GM12878 (cell line): ENCODE measurements at regions not wholly inside any gene's neighbourhood (a gene's known extent, or its start where the extent isn't known, plus 50 kb on each side); places are given as distances from the start of the nearest gene placed in this dataset.

Source experiments
- CBFB ChIP-seq: IDR thresholded peaks from 2 replicates; pipeline ENCODE4 v1.6.1; 2016; ENCODE audit warnings: antibody characterized with exemption, low read depth
- CREB1 ChIP-seq: IDR thresholded peaks from 2 replicates; pipeline ENCODE4 v1.6.1; 2012; ENCODE audit warnings: low read depth, mild to moderate bottlenecking, inconsistent platforms
- CTCF ChIP-seq, 3 experiments: IDR thresholded peaks in 2 of 3; conservative IDR thresholded peaks in 1 of 3; 2 replicates each; pipeline ENCODE4 v1.5.1; 2011; ENCODE audit warnings: low read depth in 3 of 3, low read length in 3 of 3, mild to moderate bottlenecking in 3 of 3, control low read depth in 2 of 3, moderate library complexity in 2 of 3, inconsistent platforms in 1 of 3, mixed read lengths in 1 of 3; ENCODE audit not compliant: control insufficient read depth in 2 of 3, insufficient read depth in 1 of 3; ENCODE audit errors: extremely low read depth in 1 of 3
- RAD21 ChIP-seq: IDR thresholded peaks from 2 replicates; pipeline ENCODE4 v1.6.1; 2011; ENCODE audit warnings: mild to moderate bottlenecking, low read depth, low read length, moderate library complexity; ENCODE audit not compliant: insufficient read depth
- RELA ChIP-seq: fragments of 450-650 bp; IDR thresholded peaks from 2 replicates; pipeline ENCODE4 v1.8.0; 2014; ENCODE audit warnings: borderline replicate concordance; ENCODE audit not compliant: partially characterized antibody
- SIX5 ChIP-seq: IDR thresholded peaks from 2 replicates; pipeline ENCODE4 v1.6.1; 2011; ENCODE audit warnings: mild to moderate bottlenecking, low read depth, low read length, moderate library complexity; ENCODE audit not compliant: severe bottlenecking
- TCF7 ChIP-seq: IDR thresholded peaks from 2 replicates; pipeline ENCODE4 v1.6.1; 2014; ENCODE audit warnings: antibody characterized with exemption, borderline replicate concordance
- ZNF207 ChIP-seq: fragments of 450-650 bp; IDR thresholded peaks from 2 replicates; pipeline ENCODE4 v1.6.1; 2014; ENCODE audit warnings: antibody characterized with exemption, mild to moderate bottlenecking, borderline replicate concordance
- ZNF384 ChIP-seq: IDR thresholded peaks from 2 replicates; pipeline ENCODE4 v1.6.1; 2012; ENCODE audit warnings: low read depth, mild to moderate bottlenecking, low read length, improper control_type of control experiment, borderline replicate concordance

GRCh38 chr5:54862036-54862435 lies 123.4 kb downstream of the ESM1 start:
- TF ChIP-seq CTCF (IDR thresholded peaks at IDR 0.05 in 2 of 3, conservative IDR thresholded peaks at IDR 0.05 in 1 of 3; ENCODE audit: control insufficient read depth in 2 of 3, extremely low read depth in 1 of 3, insufficient read depth in 1 of 3, low read depth in 3 of 3, low read length in 3 of 3) = no peak
- TF ChIP-seq RAD21 = no peak
- no peak for TF ChIP-seq CBFB
- TF ChIP-seq SIX5 = no peak
- no peak for TF ChIP-seq ZNF207
- no peak for TF ChIP-seq CREB1
- TF ChIP-seq ZNF384 = no peak
- no peak for TF ChIP-seq TCF7
- TF ChIP-seq RELA = no peak
